ENCODE measurements at regions not wholly inside any gene's neighbourhood (a gene's known extent, or its start where the extent isn't known, plus 50 kb on each side); places are given as distances from the start of the nearest gene placed in this dataset.

GRCh38 chr17:14594690-14595089 is 293.8 kb downstream of the HS3ST3B1 start (continued):
- TF ChIP-seq, protein P1, sequence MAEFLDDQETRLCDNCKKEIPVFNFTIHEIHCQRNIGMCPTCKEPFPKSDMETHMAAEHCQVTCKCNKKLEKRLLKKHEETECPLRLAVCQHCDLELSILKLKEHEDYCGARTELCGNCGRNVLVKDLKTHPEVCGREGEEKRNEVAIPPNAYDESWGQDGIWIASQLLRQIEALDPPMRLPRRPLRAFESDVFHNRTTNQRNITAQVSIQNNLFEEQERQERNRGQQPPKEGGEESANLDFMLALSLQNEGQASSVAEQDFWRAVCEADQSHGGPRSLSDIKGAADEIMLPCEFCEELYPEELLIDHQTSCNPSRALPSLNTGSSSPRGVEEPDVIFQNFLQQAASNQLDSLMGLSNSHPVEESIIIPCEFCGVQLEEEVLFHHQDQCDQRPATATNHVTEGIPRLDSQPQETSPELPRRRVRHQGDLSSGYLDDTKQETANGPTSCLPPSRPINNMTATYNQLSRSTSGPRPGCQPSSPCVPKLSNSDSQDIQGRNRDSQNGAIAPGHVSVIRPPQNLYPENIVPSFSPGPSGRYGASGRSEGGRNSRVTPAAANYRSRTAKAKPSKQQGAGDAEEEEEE (CRISPR knock-in tag; IDR thresholded peaks at IDR 0.05; ENCODE audit: borderline replicate concordance) = no peak
- TF ChIP-seq ZNF644 (CRISPR knock-in tag; IDR thresholded peaks at IDR 0.05; ENCODE audit: low read depth) = no peak
- no peak for TF ChIP-seq NR2F6 (IDR thresholded peaks at IDR 0.05)
- no peak for TF ChIP-seq NR2F6 (CRISPR knock-in tag; IDR thresholded peaks at IDR 0.05)
- TF ChIP-seq, protein P2, sequence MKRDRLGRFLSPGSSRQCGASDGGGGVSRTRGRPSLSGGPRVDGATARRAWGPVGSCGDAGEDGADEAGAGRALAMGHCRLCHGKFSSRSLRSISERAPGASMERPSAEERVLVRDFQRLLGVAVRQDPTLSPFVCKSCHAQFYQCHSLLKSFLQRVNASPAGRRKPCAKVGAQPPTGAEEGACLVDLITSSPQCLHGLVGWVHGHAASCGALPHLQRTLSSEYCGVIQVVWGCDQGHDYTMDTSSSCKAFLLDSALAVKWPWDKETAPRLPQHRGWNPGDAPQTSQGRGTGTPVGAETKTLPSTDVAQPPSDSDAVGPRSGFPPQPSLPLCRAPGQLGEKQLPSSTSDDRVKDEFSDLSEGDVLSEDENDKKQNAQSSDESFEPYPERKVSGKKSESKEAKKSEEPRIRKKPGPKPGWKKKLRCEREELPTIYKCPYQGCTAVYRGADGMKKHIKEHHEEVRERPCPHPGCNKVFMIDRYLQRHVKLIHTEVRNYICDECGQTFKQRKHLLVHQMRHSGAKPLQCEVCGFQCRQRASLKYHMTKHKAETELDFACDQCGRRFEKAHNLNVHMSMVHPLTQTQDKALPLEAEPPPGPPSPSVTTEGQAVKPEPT (CRISPR knock-in tag; IDR thresholded peaks at IDR 0.05; ENCODE audit: low read depth) = no peak

- no peak for DNase-seq (ENCODE audit: low spot score)
- BruUV-seq (replicated peaks) = no TSS peak
- Histone ChIP-seq H2AFZ (ENCODE audit: low read length) (no peak overlapping the region), H3K4me3 (replicated peaks in 1 of 3; ENCODE audit: insufficient read depth in 1 of 3, low read depth in 2 of 3, low read length in 3 of 3) (no peak overlapping the region), H3K27me3 (ENCODE audit: control insufficient read depth in 1 of 2, insufficient read depth in 2 of 2, low read length in 2 of 2) (no peaks in the 10 kb centered on the region), H3K27ac (ENCODE audit: extremely low read length, insufficient read depth, low read length) (no peak overlapping the region), H3K79me2 (ENCODE audit: insufficient read depth, low read length) (no peaks in the 10 kb centered on the region), H4K20me1 (ENCODE audit: insufficient read depth, low read length) (no peaks in the 10 kb centered on the region; the same call in 1 of the 2 replicates), H3K9me3 (ENCODE audit: low read length) (no peaks in the 10 kb centered on the region), H3K9ac (ENCODE audit: insufficient read depth, low read depth, low read length) (no peak overlapping the region), H3K36me3 (replicated peaks in 1 of 2; ENCODE audit: control insufficient read depth in 1 of 2, insufficient read depth in 2 of 2, low read length in 2 of 2) (no peaks in the 10 kb centered on the region; a peak in 1 of 5 replicates), H3K4me1 (ENCODE audit: insufficient read depth, low read length) (no peaks in the 10 kb centered on the region), H3K4me2 (ENCODE audit: low read depth, low read length) (no peak overlapping the region)
- no peak for FAIRE-seq
- ATAC-seq = no peak
- intact Hi-C loops (cut with micrococcal nuclease; ENCODE audit: unreplicated experiment) (no loop called here), in situ Hi-C loops (cut with HindIII; ENCODE audit: extremely low pct_ligation_motif_present, low pct_unique_long_range_greater_than_20kb) (no loop called here)
- ChIA-PET CTCF (ENCODE audit: low intra/inter-chr PET ratio, low total read pairs) (no interaction called here), POLR2A (no interaction called here)
- WGBS (ENCODE audit: low lambda C conversion rate) = 79% methylated on average over 6 of the region's 6 CpGs
- TF ChIP-seq ASH2L (IDR thresholded peaks at IDR 0.05; ENCODE audit: insufficient read length, low read depth, low read length) (no peak), NFE2 (CRISPR knock-in tag; IDR thresholded peaks at IDR 0.05) (no peak), PLRG1 (conservative IDR thresholded peaks at IDR 0.05) (no peak), SCMH1 (CRISPR knock-in tag; IDR thresholded peaks at IDR 0.05; ENCODE audit: borderline replicate concordance) (no peak), SSRP1 (CRISPR knock-in tag; IDR thresholded peaks at IDR 0.05) (no peak), ARNTL (CRISPR knock-in tag; IDR thresholded peaks at IDR 0.05) (no peak), SRSF1 (optimal IDR thresholded peaks at IDR 0.05; ENCODE audit: low read depth, low read length) (no peak), ZNF512B (CRISPR knock-in tag; IDR thresholded peaks at IDR 0.05; ENCODE audit: borderline replicate concordance) (no peak), KLF11 (CRISPR knock-in tag; IDR thresholded peaks at IDR 0.05) (no peak), PTBP1 (IDR thresholded peaks at IDR 0.05; ENCODE audit: low read depth, low read length, poor library complexity, severe bottlenecking) (no peak), POLR2G (IDR thresholded peaks at IDR 0.05; ENCODE audit: low read depth, low read length) (no peak), TBX2 (CRISPR knock-in tag; IDR thresholded peaks at IDR 0.05; ENCODE audit: borderline replicate concordance) (no peak)
Measured at GRCh38 chr17:14593956-14594355, 293.1 kb downstream of the HS3ST3B1 start.

Data from HepG2 (cell line).